ENCODE measurements at regions not wholly inside any gene's neighbourhood (a gene's known extent, or its start where the extent isn't known, plus 50 kb on each side); places are given as distances from the start of the nearest gene placed in this dataset.

DNA sequence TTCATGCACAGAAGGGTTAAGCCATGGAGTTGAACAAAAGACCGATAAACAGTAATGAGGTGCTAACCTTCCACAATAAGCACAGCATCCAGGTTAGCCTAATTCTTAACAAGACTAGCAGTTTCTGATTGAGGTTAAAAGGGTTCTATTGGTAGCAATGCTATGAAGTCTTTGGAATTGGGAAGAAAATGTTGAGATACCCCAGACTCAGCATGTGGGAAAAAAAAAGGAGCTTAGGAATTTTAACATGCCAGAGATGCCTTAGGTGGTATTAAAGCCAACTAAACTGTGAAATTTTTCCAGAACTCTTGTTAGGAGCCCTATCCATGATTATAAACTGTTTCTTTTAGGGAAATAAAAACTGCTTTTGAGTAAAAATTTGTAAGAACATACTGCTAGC is 391.7 kb downstream of the GABRG1 start:
- TF ChIP-seq, protein P1, sequence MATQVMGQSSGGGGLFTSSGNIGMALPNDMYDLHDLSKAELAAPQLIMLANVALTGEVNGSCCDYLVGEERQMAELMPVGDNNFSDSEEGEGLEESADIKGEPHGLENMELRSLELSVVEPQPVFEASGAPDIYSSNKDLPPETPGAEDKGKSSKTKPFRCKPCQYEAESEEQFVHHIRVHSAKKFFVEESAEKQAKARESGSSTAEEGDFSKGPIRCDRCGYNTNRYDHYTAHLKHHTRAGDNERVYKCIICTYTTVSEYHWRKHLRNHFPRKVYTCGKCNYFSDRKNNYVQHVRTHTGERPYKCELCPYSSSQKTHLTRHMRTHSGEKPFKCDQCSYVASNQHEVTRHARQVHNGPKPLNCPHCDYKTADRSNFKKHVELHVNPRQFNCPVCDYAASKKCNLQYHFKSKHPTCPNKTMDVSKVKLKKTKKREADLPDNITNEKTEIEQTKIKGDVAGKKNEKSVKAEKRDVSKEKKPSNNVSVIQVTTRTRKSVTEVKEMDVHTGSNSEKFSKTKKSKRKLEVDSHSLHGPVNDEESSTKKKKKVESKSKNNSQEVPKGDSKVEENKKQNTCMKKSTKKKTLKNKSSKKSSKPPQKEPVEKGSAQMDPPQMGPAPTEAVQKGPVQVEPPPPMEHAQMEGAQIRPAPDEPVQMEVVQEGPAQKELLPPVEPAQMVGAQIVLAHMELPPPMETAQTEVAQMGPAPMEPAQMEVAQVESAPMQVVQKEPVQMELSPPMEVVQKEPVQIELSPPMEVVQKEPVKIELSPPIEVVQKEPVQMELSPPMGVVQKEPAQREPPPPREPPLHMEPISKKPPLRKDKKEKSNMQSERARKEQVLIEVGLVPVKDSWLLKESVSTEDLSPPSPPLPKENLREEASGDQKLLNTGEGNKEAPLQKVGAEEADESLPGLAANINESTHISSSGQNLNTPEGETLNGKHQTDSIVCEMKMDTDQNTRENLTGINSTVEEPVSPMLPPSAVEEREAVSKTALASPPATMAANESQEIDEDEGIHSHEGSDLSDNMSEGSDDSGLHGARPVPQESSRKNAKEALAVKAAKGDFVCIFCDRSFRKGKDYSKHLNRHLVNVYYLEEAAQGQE (IDR thresholded peaks at IDR 0.05; ENCODE audit: low read depth), result no peak
- TF ChIP-seq, protein P2, sequence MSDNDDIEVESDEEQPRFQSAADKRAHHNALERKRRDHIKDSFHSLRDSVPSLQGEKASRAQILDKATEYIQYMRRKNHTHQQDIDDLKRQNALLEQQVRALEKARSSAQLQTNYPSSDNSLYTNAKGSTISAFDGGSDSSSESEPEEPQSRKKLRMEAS (IDR thresholded peaks at IDR 0.05), result no peak

Measured in Ishikawa (cell line).